ENCODE measurements at regions not wholly inside any gene's neighbourhood (a gene's known extent, or its start where the extent isn't known, plus 50 kb on each side); places are given as distances from the start of the nearest gene placed in this dataset.

- H3K27me3 ChIP-seq (ENCODE audit: insufficient read depth, low read length): no peaks in the 10 kb centered on the region
- Mint-ChIP-seq H3K9me3 (no peaks in the 10 kb centered on the region), H3K36me3 (ENCODE audit: insufficient read depth in 1 of 3, low read depth in 3 of 3) (no peaks in the 10 kb centered on the region), H3K27me3 (ENCODE audit: low read depth) (peaks cover 4% of the 10 kb centered on the region), H3K27ac (no peak overlapping the region), H3K4me3 (no peak overlapping the region), H3K4me1 (peaks cover 22 to 36% of the 10 kb centered on the region in 2 experiments)
- no peaks in the 10 kb centered on the region for H3K79me2 ChIP-seq (ENCODE audit: insufficient read depth, low read length)
- no peak overlapping the region for H4K5ac ChIP-seq (ENCODE audit: insufficient read length, low read depth, low read length)
- H3K23ac ChIP-seq (ENCODE audit: insufficient read length, low read depth, low read length): no peak overlapping the region
- no peak for DNase-seq
- no peak overlapping the region for H3K9ac ChIP-seq (ENCODE audit: extremely low read depth, insufficient read length, low read length)
- no peaks in the 10 kb centered on the region for H4K20me1 ChIP-seq (ENCODE audit: control insufficient read depth, insufficient read depth, insufficient read length)
- no CpG with 5 or more reads among the region's 4 CpGs for WGBS (ENCODE audit: extremely low coverage, insufficient read length, low lambda C conversion rate)
- no peak overlapping the region for H2BK20ac ChIP-seq (ENCODE audit: low read depth, low read length, poor library complexity, severe bottlenecking)
- H3K79me1 ChIP-seq (ENCODE audit: insufficient read depth, low read depth, low read length, poor library complexity, severe bottlenecking): no peaks in the 10 kb centered on the region
- no peaks in the 10 kb centered on the region for H3K23me2 ChIP-seq (ENCODE audit: insufficient read length, low read depth, low read length, poor library complexity, severe bottlenecking)
- H3T11ph ChIP-seq (ENCODE audit: low read length): no peak overlapping the region
- no peak overlapping the region for H2BK12ac ChIP-seq (ENCODE audit: insufficient read length, low read depth, low read length)
- no peak overlapping the region for H3K4ac ChIP-seq (ENCODE audit: low read depth, low read length)
- H3K4me1 ChIP-seq (ENCODE audit: insufficient read depth, low read length): peaks cover 2% of the 10 kb centered on the region; the same call in 1 of the 2 replicates
- H2AFZ ChIP-seq (ENCODE audit: low read length): no peak overlapping the region
- no peak overlapping the region for H2AK5ac ChIP-seq (ENCODE audit: insufficient read length, low read length)
- no peak overlapping the region for H4K91ac ChIP-seq (ENCODE audit: insufficient read length, low read depth, low read length)
- no peak overlapping the region for H4K8ac ChIP-seq (replicated peaks; ENCODE audit: insufficient read length, low read depth, low read length)
- no peak overlapping the region for H3K27ac ChIP-seq (ENCODE audit: insufficient read length, low read depth, low read length)
- H3K14ac ChIP-seq (ENCODE audit: insufficient read depth, low read length): no peak overlapping the region
- no peak overlapping the region for H2BK120ac ChIP-seq (ENCODE audit: low read depth, low read length, poor library complexity, severe bottlenecking)
- no peak overlapping the region for H2BK5ac ChIP-seq (ENCODE audit: insufficient read length, low read length)
- TF ChIP-seq, protein P1, sequence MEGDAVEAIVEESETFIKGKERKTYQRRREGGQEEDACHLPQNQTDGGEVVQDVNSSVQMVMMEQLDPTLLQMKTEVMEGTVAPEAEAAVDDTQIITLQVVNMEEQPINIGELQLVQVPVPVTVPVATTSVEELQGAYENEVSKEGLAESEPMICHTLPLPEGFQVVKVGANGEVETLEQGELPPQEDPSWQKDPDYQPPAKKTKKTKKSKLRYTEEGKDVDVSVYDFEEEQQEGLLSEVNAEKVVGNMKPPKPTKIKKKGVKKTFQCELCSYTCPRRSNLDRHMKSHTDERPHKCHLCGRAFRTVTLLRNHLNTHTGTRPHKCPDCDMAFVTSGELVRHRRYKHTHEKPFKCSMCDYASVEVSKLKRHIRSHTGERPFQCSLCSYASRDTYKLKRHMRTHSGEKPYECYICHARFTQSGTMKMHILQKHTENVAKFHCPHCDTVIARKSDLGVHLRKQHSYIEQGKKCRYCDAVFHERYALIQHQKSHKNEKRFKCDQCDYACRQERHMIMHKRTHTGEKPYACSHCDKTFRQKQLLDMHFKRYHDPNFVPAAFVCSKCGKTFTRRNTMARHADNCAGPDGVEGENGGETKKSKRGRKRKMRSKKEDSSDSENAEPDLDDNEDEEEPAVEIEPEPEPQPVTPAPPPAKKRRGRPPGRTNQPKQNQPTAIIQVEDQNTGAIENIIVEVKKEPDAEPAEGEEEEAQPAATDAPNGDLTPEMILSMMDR (conservative IDR thresholded peaks at IDR 0.05): no peak
- H3K4me2 ChIP-seq (ENCODE audit: insufficient read depth, insufficient read length, low read length): no peak overlapping the region
- H3K56ac ChIP-seq (ENCODE audit: insufficient read length, low read depth, low read length): no peak overlapping the region
- H3K9me3 ChIP-seq (ENCODE audit: control insufficient read depth, low read depth, low read length): no peaks in the 10 kb centered on the region
- H3K18ac ChIP-seq (ENCODE audit: insufficient read length, low read depth, low read length): no peak overlapping the region
- no peak overlapping the region for H2BK15ac ChIP-seq (ENCODE audit: low read depth, low read length)
Observed at GRCh38 chr6:220312-220711, 72.0 kb upstream of the DUSP22 start.
